Stimulated activated CD4-positive, alpha-beta T cell treated with anti-CD3 and anti-CD28 coated beads, Interleukin-1b, Interleukin-23, amount 100 ng/mL, for 48 hours (primary cell): ENCODE measurements at regions not wholly inside any gene's neighbourhood (a gene's known extent, or its start where the extent isn't known, plus 50 kb on each side); places are given as distances from the start of the nearest gene placed in this dataset.
"Not testable (repeated sequence)": the region's sequence is repeated elsewhere in the genome, so short reads cannot be mapped to it uniquely, and the experiment has no call there.

Experiments used
- DNase-seq: peaks from one replicate; pipeline ENCODE4 v3.0.0-alpha.2; 2020

GRCh38 chr3:87478716-87479115 lies 202.3 kb upstream of the POU1F1 start:
- DNase-seq: no peak

DNA sequence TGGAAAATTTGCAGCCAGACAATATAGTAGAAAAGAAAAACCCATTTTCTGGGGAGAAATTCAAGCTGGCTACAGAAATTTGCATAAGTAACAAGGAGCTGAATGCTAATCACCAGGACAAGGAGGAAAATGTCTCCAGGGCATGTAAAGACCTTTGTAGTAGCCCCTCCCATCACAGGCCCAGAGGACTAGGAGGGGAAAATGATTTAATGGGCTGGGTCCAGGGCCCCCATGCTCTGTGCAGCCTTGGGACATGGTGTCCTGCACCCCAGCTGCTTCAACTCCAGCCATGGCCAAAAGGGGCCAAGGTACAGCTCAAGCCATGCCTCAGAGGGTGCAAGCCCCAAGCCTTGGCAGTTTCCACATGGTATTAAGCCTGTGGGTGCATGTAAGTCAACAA lies 197.6 kb upstream of the POU1F1 start:
- DNase-seq: no peak

GRCh38 chr3:87468938-87469337 lies 192.6 kb upstream of the POU1F1 start:
- no peak for DNase-seq

DNA sequence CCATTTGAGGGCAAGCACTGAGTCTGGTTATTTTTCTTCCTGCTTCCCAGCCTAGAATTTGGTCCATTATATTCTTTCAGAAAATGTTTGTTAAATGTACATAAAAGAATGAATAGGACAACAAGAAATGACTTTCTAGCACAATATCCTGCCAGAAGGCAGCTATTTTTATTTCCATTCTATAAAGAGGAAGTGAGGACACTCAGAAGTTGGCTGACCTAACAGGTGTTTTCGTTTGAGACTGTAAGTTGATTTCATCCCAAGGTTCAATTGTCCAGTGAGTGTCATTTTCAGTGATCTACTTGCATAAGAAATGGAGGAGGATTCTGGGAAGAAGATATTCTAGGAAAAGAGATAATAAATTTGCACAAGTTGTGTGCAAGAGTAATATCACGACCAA lies 191.9 kb upstream of the POU1F1 start:
- no peak for DNase-seq

DNA sequence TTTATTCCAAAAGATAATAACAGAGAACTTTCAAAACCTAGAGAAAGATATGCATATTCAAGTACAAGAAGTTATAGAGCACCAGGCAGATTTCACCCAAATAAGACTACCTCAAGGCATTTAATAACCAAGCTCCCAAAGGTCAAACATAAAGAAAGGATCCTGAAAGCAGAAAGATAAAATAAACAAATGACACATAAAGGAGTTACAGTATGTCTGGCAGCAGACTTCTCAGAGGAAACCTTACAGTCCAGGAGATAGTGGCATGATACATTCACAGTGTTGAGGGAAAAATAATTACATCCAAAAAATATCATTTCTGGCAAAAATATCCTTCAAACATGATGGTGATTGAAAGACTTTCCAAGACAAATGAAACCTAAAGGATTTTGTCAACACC lies 185.8 kb upstream of the POU1F1 start:
- no peak for DNase-seq

GRCh38 chr3:87461443-87461842 lies 185.1 kb upstream of the POU1F1 start:
- no peak for DNase-seq

DNA sequence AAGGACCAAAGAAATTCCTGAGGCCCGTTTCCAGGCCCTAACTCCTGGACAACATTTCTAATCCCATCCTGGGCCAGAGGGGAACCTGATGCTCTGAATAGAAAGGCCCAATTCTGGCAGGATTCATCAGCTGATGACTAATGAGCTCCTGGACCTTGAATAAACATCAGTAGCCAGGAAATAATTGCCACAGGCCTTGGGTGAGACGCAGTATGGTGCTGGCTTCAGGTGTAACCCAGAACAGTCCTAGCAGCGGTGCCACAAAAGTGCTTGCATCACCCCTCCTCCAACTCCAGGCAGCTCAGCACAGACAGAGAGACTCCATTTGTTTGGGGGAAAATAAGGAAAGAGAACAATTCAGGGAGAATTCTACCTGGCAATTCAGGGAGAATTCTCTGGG lies 184.7 kb upstream of the POU1F1 start:
- no peak for DNase-seq

- no peak for DNase-seq
Observed at GRCh38 chr3:87448558-87448957, 172.2 kb upstream of the POU1F1 start.

GRCh38 chr3:87446849-87447387 lies 170.5 kb upstream of the POU1F1 start:
- no peak for DNase-seq

- no peak for DNase-seq
Observed at GRCh38 chr3:87442470-87442869, 166.1 kb upstream of the POU1F1 start.

DNA sequence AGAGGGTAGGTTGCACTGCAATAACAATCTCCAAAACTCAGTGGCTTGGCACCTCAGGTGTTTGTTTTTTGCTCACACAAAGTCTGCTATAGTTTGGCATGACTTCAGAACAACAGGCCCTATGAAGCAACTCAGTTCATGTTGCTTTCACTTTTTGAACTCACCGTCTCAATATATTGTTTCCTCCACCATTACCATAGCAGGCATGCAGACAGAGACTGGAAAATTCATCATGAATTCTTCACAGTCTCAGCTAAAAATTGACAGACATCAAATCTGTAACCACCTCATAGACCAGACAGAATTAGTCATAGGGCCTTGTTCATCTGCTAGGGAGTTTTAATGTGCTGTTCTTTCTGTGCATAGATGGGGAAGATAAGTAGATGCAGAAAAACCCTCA lies 161.4 kb upstream of the POU1F1 start:
- no peak for DNase-seq

DNA sequence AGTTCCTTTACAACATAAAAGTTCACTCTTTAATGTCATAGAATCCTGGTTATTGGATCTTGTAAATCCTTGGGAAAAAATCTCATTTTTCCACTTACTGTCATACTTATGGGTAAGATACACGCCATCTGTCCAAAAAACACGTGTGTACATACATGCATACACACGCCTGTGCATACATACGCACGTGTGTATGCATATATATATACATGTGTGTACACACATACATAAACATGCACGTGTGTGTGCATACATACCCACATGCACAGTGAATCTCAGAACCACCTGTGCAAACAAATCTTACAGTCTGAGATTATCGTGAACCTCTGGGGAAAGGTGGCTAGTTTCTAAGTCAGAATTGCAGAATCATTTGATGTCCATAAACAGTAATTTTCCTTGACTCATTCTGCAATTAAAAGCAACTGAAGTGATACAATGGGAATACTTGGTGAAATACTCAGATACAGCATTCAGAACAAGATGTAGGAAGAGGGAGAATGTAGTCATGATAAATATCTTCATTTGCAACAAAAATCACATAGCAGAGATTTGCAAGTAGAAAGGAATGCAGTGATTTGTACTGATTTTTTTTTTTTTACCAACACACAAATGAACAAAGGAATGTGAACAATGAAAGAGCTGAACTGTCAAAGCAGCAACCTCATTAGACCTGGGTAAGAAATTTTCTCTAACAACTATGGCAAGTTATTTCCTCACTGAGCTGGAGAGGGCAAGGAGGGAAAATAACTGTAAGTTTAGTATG lies 160.6 kb upstream of the POU1F1 start:
- DNase-seq: no peak

- DNase-seq: no peak
Observed at GRCh38 chr3:87435926-87436620, 159.7 kb upstream of the POU1F1 start.

DNA sequence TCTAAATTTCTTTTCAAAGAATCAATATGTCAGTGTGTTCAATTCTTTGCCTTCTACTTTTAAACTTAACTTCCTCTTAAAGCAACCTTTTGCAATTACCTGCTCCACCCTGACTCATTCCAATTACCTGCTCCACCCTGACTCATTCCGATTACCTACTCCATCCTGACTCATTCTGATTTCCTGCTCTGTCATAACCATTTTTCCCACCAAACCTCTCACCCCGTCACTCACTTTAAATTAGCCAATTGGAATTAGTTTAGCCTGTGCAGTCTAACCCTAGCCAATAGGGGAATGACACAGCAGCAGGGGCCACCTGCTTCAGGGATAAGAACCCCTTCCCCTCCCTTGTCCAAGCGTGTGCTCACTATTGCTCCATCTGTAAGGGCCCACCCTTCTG lies 157.1 kb upstream of the POU1F1 start:
- DNase-seq: not testable (repeated sequence)

- no peak for DNase-seq
Observed at GRCh38 chr3:87426918-87427317, 150.5 kb upstream of the POU1F1 start.

- DNase-seq: no peak
Observed at GRCh38 chr3:87425056-87425455, 148.7 kb upstream of the POU1F1 start.

GRCh38 chr3:87423336-87423735 lies 147.0 kb upstream of the POU1F1 start:
- no peak for DNase-seq

- DNase-seq: no peak
Observed at GRCh38 chr3:87422333-87422732, 145.9 kb upstream of the POU1F1 start.

- DNase-seq: no peak
Observed at GRCh38 chr3:87420171-87420570, 143.8 kb upstream of the POU1F1 start.

- DNase-seq: no peak
Observed at GRCh38 chr3:87414271-87414670, 137.9 kb upstream of the POU1F1 start.

DNA sequence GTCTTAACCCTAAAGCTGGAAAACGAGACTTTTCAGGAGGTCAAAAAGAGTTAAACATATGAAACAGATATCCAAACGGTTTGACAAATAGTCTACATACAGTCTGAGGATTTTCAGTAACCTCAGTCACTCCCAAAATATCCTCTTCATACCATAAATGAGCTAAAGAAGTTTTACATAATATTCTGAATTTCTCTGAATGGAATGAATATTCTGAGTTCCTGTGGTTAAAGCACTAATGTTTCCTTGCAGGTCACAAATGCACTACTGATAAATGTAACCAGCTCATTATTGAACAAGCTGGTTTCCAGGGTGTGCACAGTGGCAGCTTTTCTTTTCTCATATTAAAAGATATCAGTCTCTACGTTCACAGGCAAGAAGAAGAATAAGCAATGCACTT lies 137.4 kb upstream of the POU1F1 start:
- DNase-seq: no peak

DNA sequence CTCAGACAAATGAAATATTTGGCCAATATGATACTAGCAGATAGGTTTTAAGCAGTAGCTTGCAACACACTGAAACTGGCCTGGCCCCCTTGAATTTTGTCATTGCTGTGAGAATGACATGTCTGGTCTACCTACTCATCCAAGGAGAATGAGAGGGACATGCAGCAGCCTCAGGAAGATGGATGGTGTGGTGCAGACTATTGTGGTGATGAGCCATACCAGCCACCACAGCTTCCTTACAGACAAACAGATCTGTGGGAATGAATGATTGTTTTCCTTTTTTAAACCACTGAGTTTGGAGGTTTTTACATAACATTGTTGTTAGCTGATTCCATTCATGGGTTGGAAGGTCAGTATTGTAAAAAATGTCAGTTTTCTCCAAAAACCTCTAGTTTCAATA lies 133.7 kb upstream of the POU1F1 start:
- DNase-seq: no peak

DNA sequence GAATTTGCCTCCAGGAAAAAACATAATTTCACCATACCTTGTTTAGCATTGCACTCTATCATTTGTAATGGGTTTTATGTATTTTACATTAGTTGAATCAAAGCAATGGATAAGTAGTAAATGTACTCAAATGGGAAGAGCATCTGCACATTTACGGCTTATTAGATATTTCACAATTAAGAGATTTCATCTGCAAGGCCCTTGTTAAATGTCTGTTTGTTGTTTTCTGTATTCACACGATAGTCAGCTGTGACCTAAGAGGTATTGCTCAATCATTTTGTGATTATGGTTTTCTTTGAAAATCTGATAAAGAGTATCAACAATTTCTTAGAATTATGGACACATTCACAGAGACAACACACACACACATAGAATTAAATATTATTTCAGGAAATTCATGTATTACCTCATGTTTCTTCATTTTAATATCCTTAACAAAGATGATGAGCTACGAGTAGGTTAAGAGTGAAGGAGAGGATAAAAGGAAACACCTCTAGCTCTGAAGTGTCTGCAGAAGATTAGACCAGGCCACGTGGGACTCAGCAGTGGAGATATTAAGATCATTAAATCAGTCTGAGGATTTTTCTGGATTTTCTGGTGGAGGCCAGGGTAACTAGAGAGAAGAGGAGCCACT lies 121.9 kb upstream of the POU1F1 start:
- no peak for DNase-seq

DNA sequence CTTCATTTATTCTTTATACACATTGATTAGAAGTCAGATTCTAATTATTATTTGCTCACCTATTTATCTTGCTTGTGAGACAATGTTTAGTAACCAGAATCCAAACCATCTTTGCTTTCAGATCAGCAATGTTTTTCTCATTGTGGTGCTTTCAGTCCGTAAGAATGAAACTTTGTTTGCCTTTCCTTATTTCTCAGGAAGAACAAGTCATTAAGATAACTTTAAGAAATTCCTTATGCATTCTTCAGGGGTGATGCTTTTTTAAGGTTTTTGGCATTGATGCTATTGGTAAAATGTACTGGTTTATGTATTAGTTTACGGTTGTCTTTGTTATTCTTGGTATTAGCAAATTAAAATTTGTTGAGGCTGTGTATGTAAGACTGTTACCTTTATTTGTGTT lies 120.8 kb upstream of the POU1F1 start:
- no peak for DNase-seq
